ENCODE measurements at regions not wholly inside any gene's neighbourhood (a gene's known extent, or its start where the extent isn't known, plus 50 kb on each side); places are given as distances from the start of the nearest gene placed in this dataset.

- TF ChIP-seq POLR2A (IDR thresholded peaks at IDR 0.05) (no peak), CTCF (IDR thresholded peaks at IDR 0.05) (no peak), POLR2AphosphoS5 (IDR thresholded peaks at IDR 0.05) (no peak)
These were observed 364.8 kb downstream of the PCDH10 start for GRCh38 chr4:133513901-133514300.

Data from breast epithelium (tissue), 3 donors.